ENCODE measurements at regions not wholly inside any gene's neighbourhood (a gene's known extent, or its start where the extent isn't known, plus 50 kb on each side); places are given as distances from the start of the nearest gene placed in this dataset.

GRCh38 chr6:164854526-164854925, 454.9 kb downstream of the C6orf118 start:
- Histone ChIP-seq H3K4me3 (no peak overlapping the region), H3K4me1 (replicated peaks) (no peaks in the 10 kb centered on the region), H3K27me3 (replicated peaks; ENCODE audit: insufficient read depth) (no peaks in the 10 kb centered on the region), H3K9me3 (no peaks in the 10 kb centered on the region), H3K27ac (no peak overlapping the region), H3K36me3 (no peaks in the 10 kb centered on the region)
- TF ChIP-seq POLR2AphosphoS5 (IDR thresholded peaks at IDR 0.05) = no peak
- no peak for TF ChIP-seq POLR2A (IDR thresholded peaks at IDR 0.05)
- TF ChIP-seq, protein P1, sequence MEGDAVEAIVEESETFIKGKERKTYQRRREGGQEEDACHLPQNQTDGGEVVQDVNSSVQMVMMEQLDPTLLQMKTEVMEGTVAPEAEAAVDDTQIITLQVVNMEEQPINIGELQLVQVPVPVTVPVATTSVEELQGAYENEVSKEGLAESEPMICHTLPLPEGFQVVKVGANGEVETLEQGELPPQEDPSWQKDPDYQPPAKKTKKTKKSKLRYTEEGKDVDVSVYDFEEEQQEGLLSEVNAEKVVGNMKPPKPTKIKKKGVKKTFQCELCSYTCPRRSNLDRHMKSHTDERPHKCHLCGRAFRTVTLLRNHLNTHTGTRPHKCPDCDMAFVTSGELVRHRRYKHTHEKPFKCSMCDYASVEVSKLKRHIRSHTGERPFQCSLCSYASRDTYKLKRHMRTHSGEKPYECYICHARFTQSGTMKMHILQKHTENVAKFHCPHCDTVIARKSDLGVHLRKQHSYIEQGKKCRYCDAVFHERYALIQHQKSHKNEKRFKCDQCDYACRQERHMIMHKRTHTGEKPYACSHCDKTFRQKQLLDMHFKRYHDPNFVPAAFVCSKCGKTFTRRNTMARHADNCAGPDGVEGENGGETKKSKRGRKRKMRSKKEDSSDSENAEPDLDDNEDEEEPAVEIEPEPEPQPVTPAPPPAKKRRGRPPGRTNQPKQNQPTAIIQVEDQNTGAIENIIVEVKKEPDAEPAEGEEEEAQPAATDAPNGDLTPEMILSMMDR (IDR thresholded peaks at IDR 0.05) = no peak
- no peak for DNase-seq (ENCODE audit: low spot score)
- intact Hi-C loops (cut with DNase I) = no loop called here

- no peak for TF ChIP-seq POLR2AphosphoS5 (IDR thresholded peaks at IDR 0.05)
- no peak for TF ChIP-seq POLR2A (IDR thresholded peaks at IDR 0.05)
- TF ChIP-seq, protein P1 (IDR thresholded peaks at IDR 0.05) = no peak
- Histone ChIP-seq H3K4me1 (replicated peaks) (no peaks in the 10 kb centered on the region), H3K27ac (no peak overlapping the region), H3K27me3 (replicated peaks; ENCODE audit: insufficient read depth) (no peaks in the 10 kb centered on the region), H3K4me3 (no peak overlapping the region), H3K36me3 (no peaks in the 10 kb centered on the region), H3K9me3 (no peaks in the 10 kb centered on the region)
- 68% methylated on average over 1 of the region's 1 CpG for WGBS
- intact Hi-C loops (cut with DNase I) = no loop called here
- no peak for DNase-seq (ENCODE audit: low spot score)
Measured at GRCh38 chr6:164845773-164846172, 463.6 kb downstream of the C6orf118 start.

DNA sequence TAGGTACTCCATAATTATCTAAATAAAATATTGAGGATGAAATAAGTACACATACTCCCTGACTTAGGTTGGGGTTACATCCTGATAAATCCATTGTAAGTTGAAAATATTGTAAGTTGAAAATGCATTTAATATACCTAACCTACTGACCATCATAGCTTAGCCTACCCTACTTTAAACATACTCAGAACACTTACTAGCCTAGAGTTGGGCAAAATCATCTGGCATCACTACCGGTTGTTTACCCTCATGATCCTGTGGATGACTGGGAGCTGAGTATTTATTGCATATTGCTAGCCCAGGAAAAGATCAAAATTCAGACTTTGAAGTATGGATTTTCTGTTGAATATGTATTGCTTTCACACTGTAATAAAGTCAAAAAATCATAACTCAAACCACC, 467.3 kb downstream of the C6orf118 start:
- intact Hi-C loops (cut with DNase I) = no loop called here
- TF ChIP-seq POLR2A (IDR thresholded peaks at IDR 0.05) = no peak
- Histone ChIP-seq H3K27me3 (replicated peaks; ENCODE audit: insufficient read depth) (no peaks in the 10 kb centered on the region), H3K4me3 (no peak overlapping the region), H3K36me3 (no peaks in the 10 kb centered on the region), H3K4me1 (replicated peaks) (no peaks in the 10 kb centered on the region), H3K9me3 (no peaks in the 10 kb centered on the region), H3K27ac (no peak overlapping the region)
- DNase-seq (ENCODE audit: low spot score) = no peak
- 78% methylated on average over 1 of the region's 1 CpG for WGBS

- Histone ChIP-seq H3K4me3 (no peak overlapping the region), H3K27ac (no peak overlapping the region), H3K27me3 (replicated peaks; ENCODE audit: insufficient read depth) (no peaks in the 10 kb centered on the region), H3K9me3 (no peaks in the 10 kb centered on the region), H3K36me3 (no peaks in the 10 kb centered on the region), H3K4me1 (replicated peaks) (no peaks in the 10 kb centered on the region)
- WGBS = 80% methylated on average over 1 of the region's 1 CpG
- TF ChIP-seq POLR2AphosphoS5 (IDR thresholded peaks at IDR 0.05) (no peak), POLR2A (IDR thresholded peaks at IDR 0.05) (no peak)
- TF ChIP-seq, protein P1 (IDR thresholded peaks at IDR 0.05) = no peak
- intact Hi-C loops (cut with DNase I) = no loop called here
- DNase-seq (ENCODE audit: low spot score) = no peak
Measured at GRCh38 chr6:164838068-164838615, 471.3 kb downstream of the C6orf118 start.

- intact Hi-C loops (cut with DNase I) = no loop called here
- H3K27ac ChIP-seq = no peak overlapping the region
- TF ChIP-seq, protein P1 (IDR thresholded peaks at IDR 0.05) = no peak
- no peak for TF ChIP-seq POLR2AphosphoS5 (IDR thresholded peaks at IDR 0.05)
- TF ChIP-seq POLR2A (IDR thresholded peaks at IDR 0.05) = no peak
- H3K9me3 ChIP-seq = no peaks in the 10 kb centered on the region
- WGBS = 79% methylated on average over 3 of the region's 3 CpGs
- no peaks in the 10 kb centered on the region for H3K27me3 ChIP-seq (replicated peaks; ENCODE audit: insufficient read depth)
- no peak for DNase-seq (ENCODE audit: low spot score)
- H3K4me3 ChIP-seq = no peak overlapping the region
- no peaks in the 10 kb centered on the region for H3K36me3 ChIP-seq
- H3K4me1 ChIP-seq (replicated peaks) = no peaks in the 10 kb centered on the region
Measured at GRCh38 chr6:164836486-164836885, 472.9 kb downstream of the C6orf118 start.
